ENCODE measurements at regions not wholly inside any gene's neighbourhood (a gene's known extent, or its start where the extent isn't known, plus 50 kb on each side); places are given as distances from the start of the nearest gene placed in this dataset.
A peak's percentile ranks its signal among the peaks of the same experiment; 100 is the strongest.

DNA sequence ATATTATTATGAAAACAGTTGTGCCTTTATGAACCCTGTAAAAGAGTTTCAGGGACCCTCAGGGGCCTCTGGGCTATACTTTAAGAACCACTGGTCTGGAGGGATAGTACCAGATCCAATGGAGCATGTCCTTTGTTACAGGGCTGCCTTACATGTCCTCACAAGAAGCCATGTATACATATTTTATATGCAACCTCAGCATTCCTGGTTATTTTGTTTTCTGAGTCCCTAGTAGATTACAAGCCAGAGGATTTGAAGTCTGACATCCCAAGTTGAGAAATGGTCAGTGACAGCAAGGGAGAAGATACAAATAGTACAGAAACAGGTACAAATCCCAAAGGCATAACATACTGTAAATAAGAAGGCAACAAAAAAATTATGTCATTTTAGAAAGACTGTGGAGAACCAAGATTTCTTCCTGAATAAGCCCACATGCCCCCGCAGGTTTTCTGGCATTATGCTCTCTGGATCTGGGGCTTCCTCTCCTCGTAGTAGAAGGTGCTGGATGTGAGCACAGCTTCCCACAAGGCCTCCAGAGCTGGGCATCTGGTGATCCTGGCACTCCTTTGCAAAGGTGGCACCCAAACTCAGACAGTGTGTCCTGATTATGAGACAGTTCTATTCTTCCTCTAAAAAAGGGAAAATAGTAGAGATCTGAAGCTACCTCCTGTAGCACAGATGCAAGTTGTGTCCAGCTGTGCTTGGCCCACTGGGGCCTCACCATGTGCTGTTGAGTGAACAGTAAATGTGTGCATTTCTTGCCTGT is 114.0 kb downstream of the NR1D2 start (continued):
- TF ChIP-seq, protein P1, sequence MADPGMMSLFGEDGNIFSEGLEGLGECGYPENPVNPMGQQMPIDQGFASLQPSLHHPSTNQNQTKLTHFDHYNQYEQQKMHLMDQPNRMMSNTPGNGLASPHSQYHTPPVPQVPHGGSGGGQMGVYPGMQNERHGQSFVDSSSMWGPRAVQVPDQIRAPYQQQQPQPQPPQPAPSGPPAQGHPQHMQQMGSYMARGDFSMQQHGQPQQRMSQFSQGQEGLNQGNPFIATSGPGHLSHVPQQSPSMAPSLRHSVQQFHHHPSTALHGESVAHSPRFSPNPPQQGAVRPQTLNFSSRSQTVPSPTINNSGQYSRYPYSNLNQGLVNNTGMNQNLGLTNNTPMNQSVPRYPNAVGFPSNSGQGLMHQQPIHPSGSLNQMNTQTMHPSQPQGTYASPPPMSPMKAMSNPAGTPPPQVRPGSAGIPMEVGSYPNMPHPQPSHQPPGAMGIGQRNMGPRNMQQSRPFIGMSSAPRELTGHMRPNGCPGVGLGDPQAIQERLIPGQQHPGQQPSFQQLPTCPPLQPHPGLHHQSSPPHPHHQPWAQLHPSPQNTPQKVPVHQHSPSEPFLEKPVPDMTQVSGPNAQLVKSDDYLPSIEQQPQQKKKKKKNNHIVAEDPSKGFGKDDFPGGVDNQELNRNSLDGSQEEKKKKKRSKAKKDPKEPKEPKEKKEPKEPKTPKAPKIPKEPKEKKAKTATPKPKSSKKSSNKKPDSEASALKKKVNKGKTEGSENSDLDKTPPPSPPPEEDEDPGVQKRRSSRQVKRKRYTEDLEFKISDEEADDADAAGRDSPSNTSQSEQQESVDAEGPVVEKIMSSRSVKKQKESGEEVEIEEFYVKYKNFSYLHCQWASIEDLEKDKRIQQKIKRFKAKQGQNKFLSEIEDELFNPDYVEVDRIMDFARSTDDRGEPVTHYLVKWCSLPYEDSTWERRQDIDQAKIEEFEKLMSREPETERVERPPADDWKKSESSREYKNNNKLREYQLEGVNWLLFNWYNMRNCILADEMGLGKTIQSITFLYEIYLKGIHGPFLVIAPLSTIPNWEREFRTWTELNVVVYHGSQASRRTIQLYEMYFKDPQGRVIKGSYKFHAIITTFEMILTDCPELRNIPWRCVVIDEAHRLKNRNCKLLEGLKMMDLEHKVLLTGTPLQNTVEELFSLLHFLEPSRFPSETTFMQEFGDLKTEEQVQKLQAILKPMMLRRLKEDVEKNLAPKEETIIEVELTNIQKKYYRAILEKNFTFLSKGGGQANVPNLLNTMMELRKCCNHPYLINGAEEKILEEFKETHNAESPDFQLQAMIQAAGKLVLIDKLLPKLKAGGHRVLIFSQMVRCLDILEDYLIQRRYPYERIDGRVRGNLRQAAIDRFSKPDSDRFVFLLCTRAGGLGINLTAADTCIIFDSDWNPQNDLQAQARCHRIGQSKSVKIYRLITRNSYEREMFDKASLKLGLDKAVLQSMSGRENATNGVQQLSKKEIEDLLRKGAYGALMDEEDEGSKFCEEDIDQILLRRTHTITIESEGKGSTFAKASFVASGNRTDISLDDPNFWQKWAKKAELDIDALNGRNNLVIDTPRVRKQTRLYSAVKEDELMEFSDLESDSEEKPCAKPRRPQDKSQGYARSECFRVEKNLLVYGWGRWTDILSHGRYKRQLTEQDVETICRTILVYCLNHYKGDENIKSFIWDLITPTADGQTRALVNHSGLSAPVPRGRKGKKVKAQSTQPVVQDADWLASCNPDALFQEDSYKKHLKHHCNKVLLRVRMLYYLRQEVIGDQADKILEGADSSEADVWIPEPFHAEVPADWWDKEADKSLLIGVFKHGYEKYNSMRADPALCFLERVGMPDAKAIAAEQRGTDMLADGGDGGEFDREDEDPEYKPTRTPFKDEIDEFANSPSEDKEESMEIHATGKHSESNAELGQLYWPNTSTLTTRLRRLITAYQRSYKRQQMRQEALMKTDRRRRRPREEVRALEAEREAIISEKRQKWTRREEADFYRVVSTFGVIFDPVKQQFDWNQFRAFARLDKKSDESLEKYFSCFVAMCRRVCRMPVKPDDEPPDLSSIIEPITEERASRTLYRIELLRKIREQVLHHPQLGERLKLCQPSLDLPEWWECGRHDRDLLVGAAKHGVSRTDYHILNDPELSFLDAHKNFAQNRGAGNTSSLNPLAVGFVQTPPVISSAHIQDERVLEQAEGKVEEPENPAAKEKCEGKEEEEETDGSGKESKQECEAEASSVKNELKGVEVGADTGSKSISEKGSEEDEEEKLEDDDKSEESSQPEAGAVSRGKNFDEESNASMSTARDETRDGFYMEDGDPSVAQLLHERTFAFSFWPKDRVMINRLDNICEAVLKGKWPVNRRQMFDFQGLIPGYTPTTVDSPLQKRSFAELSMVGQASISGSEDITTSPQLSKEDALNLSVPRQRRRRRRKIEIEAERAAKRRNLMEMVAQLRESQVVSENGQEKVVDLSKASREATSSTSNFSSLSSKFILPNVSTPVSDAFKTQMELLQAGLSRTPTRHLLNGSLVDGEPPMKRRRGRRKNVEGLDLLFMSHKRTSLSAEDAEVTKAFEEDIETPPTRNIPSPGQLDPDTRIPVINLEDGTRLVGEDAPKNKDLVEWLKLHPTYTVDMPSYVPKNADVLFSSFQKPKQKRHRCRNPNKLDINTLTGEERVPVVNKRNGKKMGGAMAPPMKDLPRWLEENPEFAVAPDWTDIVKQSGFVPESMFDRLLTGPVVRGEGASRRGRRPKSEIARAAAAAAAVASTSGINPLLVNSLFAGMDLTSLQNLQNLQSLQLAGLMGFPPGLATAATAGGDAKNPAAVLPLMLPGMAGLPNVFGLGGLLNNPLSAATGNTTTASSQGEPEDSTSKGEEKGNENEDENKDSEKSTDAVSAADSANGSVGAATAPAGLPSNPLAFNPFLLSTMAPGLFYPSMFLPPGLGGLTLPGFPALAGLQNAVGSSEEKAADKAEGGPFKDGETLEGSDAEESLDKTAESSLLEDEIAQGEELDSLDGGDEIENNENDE (IDR thresholded peaks at IDR 0.05; ENCODE audit: insufficient replicate concordance, low read length): no peak
- TF ChIP-seq MAFK (IDR thresholded peaks at IDR 0.05; ENCODE audit: low read depth, low read length) (0 out of 2 replicates have a peak, but pooled peaks have one; percentile 30), PHF8 (conservative IDR thresholded peaks at IDR 0.05; ENCODE audit: low read depth, low read length) (no peak), HDAC2 (IDR thresholded peaks at IDR 0.05; ENCODE audit: borderline replicate concordance in 1 of 2, low read depth in 2 of 2, low read length in 2 of 2) (no peak), ASH2L (IDR thresholded peaks at IDR 0.05; ENCODE audit: low read length) (no peak), EGR1 (IDR thresholded peaks at IDR 0.05; ENCODE audit: borderline replicate concordance, low read depth, low read length) (no peak), SIX5 (IDR thresholded peaks at IDR 0.05; ENCODE audit: low read depth, low read length) (no peak)

Data from H1 (cell line).